ENCODE measurements at regions not wholly inside any gene's neighbourhood (a gene's known extent, or its start where the extent isn't known, plus 50 kb on each side); places are given as distances from the start of the nearest gene placed in this dataset.

DNA sequence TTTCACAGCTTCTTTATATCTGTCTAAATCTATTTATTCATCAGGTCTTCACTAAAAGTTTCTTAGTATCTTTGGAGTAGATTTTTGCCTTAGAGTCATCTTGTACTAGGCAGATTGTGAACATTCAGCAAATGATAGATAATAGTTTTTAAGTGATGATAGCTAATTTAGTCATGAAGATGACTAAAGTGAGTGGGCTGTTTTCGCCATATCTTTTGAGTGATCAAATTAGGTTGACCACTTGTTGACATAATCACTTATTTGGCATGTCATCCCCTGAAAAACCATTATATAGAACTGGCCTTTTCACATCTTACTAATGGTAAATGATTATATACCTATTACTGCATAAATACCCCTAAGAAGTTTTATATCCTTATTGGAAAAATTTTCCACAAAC, 999.2 kb downstream of the PCDH17 start:
- no peak overlapping the region for H3K4ac ChIP-seq (ENCODE audit: low read depth, low read length)
- no peak overlapping the region for H3K4me3 Mint-ChIP-seq
- H4K20me1 ChIP-seq (ENCODE audit: control insufficient read depth, insufficient read depth, insufficient read length) = no peaks in the 10 kb centered on the region
- WGBS (ENCODE audit: extremely low coverage, insufficient read length, low lambda C conversion rate) = no CpG with 5 or more reads among the region's 1 CpG
- no peaks in the 10 kb centered on the region for H3K4me1 ChIP-seq (ENCODE audit: insufficient read depth, low read length)
- H3K14ac ChIP-seq (ENCODE audit: insufficient read depth, low read length) = no peak overlapping the region
- no peak for DNase-seq
- H2BK12ac ChIP-seq (ENCODE audit: insufficient read length, low read depth, low read length) = no peak overlapping the region
- no peak overlapping the region for H3K4me2 ChIP-seq (ENCODE audit: insufficient read depth, insufficient read length, low read length)
- no peak overlapping the region for H2BK20ac ChIP-seq (ENCODE audit: low read depth, low read length, poor library complexity, severe bottlenecking)
- H3T11ph ChIP-seq (ENCODE audit: low read length) = no peak overlapping the region
- TF ChIP-seq, protein P1, sequence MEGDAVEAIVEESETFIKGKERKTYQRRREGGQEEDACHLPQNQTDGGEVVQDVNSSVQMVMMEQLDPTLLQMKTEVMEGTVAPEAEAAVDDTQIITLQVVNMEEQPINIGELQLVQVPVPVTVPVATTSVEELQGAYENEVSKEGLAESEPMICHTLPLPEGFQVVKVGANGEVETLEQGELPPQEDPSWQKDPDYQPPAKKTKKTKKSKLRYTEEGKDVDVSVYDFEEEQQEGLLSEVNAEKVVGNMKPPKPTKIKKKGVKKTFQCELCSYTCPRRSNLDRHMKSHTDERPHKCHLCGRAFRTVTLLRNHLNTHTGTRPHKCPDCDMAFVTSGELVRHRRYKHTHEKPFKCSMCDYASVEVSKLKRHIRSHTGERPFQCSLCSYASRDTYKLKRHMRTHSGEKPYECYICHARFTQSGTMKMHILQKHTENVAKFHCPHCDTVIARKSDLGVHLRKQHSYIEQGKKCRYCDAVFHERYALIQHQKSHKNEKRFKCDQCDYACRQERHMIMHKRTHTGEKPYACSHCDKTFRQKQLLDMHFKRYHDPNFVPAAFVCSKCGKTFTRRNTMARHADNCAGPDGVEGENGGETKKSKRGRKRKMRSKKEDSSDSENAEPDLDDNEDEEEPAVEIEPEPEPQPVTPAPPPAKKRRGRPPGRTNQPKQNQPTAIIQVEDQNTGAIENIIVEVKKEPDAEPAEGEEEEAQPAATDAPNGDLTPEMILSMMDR (conservative IDR thresholded peaks at IDR 0.05) = no peak
- peaks cover 0 to 5% of the 10 kb centered on the region in 2 experiments; a peak in 2 of 4 replicates for H3K4me1 Mint-ChIP-seq
- no peaks in the 10 kb centered on the region for H3K27me3 Mint-ChIP-seq (ENCODE audit: low read depth)
- H4K5ac ChIP-seq (ENCODE audit: insufficient read length, low read depth, low read length) = no peak overlapping the region
- H4K8ac ChIP-seq (replicated peaks; ENCODE audit: insufficient read length, low read depth, low read length) = no peak overlapping the region
- no peak overlapping the region for H2BK5ac ChIP-seq (ENCODE audit: insufficient read length, low read length)
- no peaks in the 10 kb centered on the region for H3K9me3 ChIP-seq (ENCODE audit: control insufficient read depth, low read depth, low read length)
- H3K36me3 Mint-ChIP-seq (ENCODE audit: insufficient read depth in 1 of 3, low read depth in 3 of 3) = no peaks in the 10 kb centered on the region; a peak in 2 of 7 replicates
- no peak overlapping the region for H2BK120ac ChIP-seq (ENCODE audit: low read depth, low read length, poor library complexity, severe bottlenecking)
- no peaks in the 10 kb centered on the region for H3K27me3 ChIP-seq (ENCODE audit: insufficient read depth, low read length)
- H3K56ac ChIP-seq (ENCODE audit: insufficient read length, low read depth, low read length) = no peak overlapping the region
- H2AK5ac ChIP-seq (ENCODE audit: insufficient read length, low read length) = no peak overlapping the region
- H3K27ac ChIP-seq (ENCODE audit: insufficient read length, low read depth, low read length) = no peak overlapping the region
- H4K91ac ChIP-seq (ENCODE audit: insufficient read length, low read depth, low read length) = no peak overlapping the region
- peaks cover 0 to 6% of the 10 kb centered on the region in 2 experiments; a peak in 1 of 5 replicates for H3K9me3 Mint-ChIP-seq
- H3K9ac ChIP-seq (ENCODE audit: extremely low read depth, insufficient read length, low read length) = no peak overlapping the region
- H2BK15ac ChIP-seq (ENCODE audit: low read depth, low read length) = no peak overlapping the region
- no peak overlapping the region for H3K18ac ChIP-seq (ENCODE audit: insufficient read length, low read depth, low read length)
- no peak overlapping the region for H3K23ac ChIP-seq (ENCODE audit: insufficient read length, low read depth, low read length)
- no peaks in the 10 kb centered on the region for H3K79me2 ChIP-seq (ENCODE audit: insufficient read depth, low read length)
- H3K79me1 ChIP-seq (ENCODE audit: insufficient read depth, low read depth, low read length, poor library complexity, severe bottlenecking) = no peaks in the 10 kb centered on the region
- H3K23me2 ChIP-seq (ENCODE audit: insufficient read length, low read depth, low read length, poor library complexity, severe bottlenecking) = no peaks in the 10 kb centered on the region
- H3K27ac Mint-ChIP-seq = no peak overlapping the region
- no peak overlapping the region for H2AFZ ChIP-seq (ENCODE audit: low read length)
